ENCODE measurements at regions not wholly inside any gene's neighbourhood (a gene's known extent, or its start where the extent isn't known, plus 50 kb on each side); places are given as distances from the start of the nearest gene placed in this dataset.
A peak's percentile ranks its signal among the peaks of the same experiment; 100 is the strongest.
"Not testable (repeated sequence)": the region's sequence is repeated elsewhere in the genome, so short reads cannot be mapped to it uniquely, and the experiment has no call there.

DNA sequence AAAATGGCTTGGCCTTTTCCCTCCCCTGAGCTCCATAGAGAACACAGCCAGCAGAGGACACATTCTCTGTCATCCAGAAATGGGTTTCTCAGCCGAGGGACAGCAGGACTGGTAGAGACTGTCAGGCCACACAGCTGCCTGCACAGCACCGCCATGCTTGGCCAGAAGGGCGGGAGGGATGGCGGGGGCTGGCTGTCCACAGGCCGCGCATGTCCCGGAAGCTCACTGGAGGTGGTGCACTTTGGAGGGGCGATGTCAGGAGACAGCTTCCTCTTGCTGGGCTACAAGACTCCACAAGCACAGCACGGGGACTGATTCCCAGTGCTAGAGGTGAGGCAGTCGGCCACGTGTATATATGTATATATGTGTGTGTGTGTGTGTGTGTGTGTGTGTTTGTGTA is 125.3 kb downstream of the GOLGA6L4 start:
- DNase-seq, result not testable (repeated sequence)

DNA sequence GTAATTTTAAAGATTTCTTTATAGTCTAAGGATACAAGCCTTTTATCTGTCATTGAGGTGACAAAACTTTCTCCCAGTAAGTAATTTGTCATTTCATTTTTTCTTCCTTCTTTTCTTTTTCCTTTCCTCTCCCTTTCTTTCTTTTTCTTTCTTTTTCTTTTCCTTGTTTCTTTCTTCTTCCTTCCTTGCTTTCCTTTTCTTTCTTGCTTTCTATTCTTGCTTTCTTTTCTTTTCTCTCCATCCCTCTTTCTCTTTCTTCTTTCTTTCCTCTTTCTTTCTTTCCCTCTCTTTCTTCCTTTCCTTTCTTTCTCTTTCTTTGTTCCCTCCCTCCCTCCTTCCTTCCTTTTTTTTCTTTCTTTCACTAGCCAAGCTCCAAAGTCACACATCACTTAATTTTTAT is 148.8 kb downstream of the GOLGA6L4 start:
- DNase-seq, result not testable (repeated sequence)

DNA sequence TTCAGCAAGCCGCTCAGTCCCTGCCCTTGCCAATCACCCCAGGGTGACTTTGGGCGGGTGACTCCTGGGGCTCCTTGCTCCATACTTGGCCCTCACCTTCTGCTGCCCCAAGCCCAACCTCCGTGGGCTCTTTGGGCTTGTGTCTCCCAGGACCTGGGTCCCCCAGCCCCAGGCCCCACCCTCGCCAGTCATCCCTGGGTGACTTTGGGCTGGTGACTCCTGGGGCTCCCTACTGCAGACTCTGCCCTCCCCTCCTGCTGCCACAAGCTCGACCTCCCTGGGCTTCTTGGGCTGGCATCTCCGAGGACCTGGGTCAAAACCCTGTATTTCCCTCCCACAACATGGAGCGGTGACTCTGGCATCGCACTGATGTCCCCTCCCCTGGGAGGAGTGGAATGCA is 151.5 kb downstream of the GOLGA6L4 start:
- DNase-seq, result peak; percentile 4

- DNase-seq, result not testable (repeated sequence)
Measured at GRCh38 chr15:84388201-84388600, 152.6 kb downstream of the GOLGA6L4 start.

GRCh38 chr15:84388638-84389037 is 153.1 kb downstream of the GOLGA6L4 start:
- DNase-seq, result not testable (repeated sequence)

DNA sequence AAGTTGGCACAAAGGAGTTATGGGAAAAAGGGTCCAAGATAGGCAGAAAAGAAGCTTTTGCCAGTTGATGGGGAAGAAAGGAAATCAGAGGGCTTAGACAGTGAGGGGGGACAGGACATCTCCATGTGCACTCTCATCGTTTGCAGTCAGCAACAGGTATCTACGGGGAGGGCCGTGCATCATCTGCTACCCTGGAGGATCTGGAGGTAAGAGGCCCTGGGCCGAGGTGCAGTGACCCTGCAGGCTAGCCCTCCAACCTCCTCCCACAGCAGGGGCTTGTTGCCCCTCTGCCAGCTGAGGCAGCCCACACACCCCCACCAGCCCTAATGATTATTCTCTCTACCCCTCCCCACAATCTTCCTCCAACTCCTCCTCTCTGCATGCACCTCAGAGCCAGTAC is 154.8 kb downstream of the GOLGA6L4 start:
- not testable (repeated sequence) for DNase-seq

- DNase-seq, result peak; percentile 1
Measured at GRCh38 chr15:84391191-84391590, 155.6 kb downstream of the GOLGA6L4 start.

DNA sequence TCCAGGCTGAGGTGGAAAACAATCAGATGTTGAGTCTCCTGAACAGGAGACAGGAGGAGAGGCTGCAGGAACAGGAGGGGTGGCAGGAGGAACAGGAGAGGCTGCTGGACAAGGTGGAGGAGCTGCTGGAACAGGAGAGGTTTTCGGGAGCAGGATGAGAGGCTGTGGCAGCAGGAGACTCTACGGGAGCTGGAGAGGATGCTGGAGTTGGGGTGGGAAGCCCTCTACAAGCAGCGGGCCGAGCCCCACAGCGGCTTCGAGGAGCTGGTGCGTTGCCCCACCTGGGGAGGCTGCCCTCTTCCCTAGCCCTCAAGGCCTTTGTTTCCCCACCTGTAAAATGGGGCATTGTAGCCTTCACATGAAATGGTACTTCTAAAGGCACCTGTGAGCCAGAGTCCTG is 156.4 kb downstream of the GOLGA6L4 start:
- DNase-seq, result peak; percentile 2

GRCh38 chr15:84393386-84393936 is 157.9 kb downstream of the GOLGA6L4 start:
- DNase-seq, result peak; percentile 11

DNA sequence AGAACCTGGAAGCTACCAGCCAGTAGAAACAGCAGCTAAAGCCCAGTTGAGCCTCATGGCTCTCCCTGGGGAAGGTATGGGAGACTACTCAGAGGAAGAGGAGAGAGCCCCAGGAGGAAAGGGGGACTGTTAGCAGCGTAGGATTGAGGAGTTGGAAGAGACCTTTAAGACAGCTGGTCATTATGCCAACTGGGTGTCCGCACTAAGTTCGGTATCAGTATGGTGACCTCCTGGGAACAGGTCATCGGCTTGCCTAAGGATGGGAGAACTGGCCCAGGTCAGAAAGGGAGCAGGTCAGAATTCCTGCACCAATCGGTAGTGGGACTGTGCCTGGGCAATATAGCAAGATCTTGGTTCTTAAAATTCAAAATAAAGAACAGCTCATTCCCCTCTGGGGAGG is 158.4 kb downstream of the GOLGA6L4 start:
- not testable (repeated sequence) for DNase-seq

GRCh38 chr15:84395384-84395783 is 159.8 kb downstream of the GOLGA6L4 start:
- not testable (repeated sequence) for DNase-seq

DNA sequence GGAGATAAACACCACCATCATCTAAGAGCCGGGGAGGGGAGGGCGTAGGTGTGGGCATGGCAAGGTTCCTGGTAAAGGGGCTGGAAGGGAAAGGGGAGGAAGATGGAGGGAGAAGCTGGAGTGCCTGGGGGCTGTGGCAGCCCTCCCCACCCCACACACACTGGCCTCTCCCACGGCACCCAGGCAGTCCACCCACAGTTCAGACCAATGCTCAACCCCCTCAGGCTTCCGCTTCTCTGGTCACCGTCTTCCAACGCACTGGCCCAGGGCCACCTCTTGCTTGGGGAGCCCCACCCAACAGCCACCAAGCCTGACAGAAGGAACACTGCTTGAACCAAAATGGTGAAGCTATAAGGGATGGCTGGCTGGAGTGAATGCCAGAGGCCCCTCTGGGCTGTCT is 160.3 kb downstream of the GOLGA6L4 start:
- DNase-seq, result peak; percentile 3

- DNase-seq, result not testable (repeated sequence)
Measured at GRCh38 chr15:84397066-84397465, 161.5 kb downstream of the GOLGA6L4 start.

DNA sequence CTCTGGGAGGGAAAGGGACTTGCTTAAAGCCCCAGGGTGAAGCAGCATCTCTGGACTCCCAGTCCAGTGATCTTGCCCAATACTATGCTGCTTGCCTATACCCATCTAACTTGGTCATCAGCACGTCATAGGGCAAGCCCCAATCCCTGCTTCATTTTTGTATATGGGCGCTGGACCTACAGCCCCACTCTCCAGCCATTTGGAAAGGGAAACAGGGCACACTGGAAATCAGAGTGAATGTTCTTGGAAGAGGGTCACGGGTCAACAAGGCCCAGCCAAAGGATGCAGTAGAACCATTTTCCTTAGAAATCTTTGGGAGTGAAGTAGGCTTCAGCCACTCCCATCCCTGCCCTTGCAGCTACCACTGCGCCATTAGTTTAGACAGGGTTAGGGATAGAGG is 162.5 kb downstream of the GOLGA6L4 start:
- DNase-seq, result not testable (repeated sequence)

DNA sequence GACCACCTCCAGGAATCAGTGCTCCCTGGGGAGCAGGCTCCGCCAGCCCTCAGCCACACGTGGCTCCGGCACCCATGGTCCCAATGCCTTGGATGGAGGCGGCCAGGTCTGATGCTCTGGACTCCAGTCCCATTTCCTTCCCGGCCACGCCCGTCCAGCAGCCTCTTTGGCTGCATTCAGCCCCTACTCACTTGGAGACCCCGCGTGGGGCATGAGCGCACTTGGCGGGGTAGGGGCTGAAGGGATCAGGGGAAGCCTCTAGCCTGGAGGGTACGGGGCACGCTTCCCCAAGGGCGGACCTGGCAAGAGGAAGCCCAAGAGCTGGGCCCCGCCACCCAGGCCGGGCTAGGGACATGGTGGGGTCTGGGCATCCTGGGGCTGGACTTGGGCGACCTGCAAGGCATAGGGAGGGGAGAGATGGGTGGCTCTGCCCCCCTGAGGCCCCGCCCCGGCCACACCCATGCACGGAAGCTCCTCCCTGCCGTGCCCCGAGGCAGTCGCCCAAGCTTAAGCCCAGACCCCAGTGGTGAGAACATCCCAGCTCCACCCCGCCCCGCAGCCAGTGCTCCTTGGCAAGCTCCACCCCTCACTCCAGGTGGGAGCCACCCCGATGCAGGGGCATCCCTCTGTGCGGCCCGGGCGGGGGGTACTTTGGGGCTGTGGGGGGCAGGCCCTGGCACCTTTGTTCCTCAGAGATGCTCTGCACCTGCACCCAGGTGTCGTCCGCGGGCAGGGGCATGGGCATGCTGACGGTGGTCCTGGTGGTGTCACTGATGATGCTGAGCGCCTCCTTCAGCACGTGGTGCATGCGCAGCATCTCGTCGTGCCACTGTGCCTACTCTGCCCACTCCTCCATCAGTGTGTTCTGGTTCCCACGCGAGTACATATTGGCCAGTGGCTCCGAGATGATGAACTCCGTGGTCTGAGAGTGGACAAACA is 163.5 kb downstream of the GOLGA6L4 start:
- DNase-seq, result peak; percentile 9

GRCh38 chr15:84400017-84400740 is 164.6 kb downstream of the GOLGA6L4 start:
- peak; percentile 11 for DNase-seq

- DNase-seq, result peak; percentile 7
Measured at GRCh38 chr15:84400820-84401219, 165.2 kb downstream of the GOLGA6L4 start.

DNA sequence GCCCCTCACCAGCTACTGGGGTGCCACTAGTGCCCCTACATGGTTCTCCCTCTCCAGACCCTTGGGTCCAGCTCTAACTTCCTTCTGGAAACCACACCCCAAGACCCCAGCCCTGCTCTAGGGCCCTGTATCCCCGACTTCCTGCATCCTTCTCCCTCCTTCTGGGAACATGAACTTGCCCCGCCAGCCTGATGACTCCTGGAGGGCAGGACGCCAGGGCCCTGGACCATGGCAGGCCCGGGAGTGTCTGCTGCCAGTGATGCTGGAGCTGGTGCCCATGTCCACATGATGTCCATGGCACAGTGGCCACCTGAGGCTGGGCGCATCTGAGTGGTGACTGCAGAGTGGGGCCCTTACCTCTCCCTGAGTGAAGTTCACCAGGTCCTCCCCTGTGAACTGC is 165.9 kb downstream of the GOLGA6L4 start:
- DNase-seq, result not testable (repeated sequence)

- DNase-seq, result not testable (repeated sequence)
Measured at GRCh38 chr15:84401891-84402840, 166.6 kb downstream of the GOLGA6L4 start.

DNA sequence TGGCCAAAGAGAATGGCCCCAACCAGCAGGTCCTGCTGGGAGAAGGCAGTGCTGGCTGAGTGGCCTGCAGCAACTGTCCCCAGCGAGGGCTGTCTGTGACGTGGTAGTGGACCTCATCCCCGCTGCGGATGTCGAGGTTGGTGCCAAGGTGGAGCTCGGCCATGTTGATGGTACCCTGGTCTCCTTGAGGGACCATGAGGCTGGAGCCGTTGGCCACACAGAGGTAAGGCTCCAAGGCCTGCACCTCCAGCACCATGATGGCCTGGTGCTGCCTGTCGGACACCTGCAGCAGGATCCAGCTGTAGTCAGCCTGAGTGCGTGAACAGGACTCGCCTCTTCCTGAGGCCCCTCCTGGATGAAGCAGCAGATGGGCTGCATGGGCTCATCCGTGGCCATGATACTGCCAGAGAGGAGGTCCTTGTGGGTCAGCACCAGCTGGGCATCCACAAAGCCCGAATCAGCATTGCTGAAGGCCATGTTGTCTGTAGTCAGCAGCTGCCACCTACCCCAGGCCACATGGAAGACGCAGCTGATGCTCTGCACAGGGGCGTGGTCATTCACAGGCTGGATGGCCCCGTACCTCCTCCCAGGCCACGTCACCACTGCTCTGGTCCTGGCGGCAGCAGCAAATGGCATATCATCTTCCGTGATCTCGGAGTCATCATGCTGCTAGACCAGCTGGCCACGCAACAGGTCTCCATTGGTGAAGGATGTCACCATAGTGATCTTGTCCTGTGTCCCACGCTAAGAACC is 167.5 kb downstream of the GOLGA6L4 start:
- DNase-seq, result no peak

GRCh38 chr15:84409357-84409756 is 173.8 kb downstream of the GOLGA6L4 start:
- DNase-seq, result not testable (repeated sequence)

All from femur (tissue), 1 donor.